CD4-positive, alpha-beta T cell (primary cell): ENCODE measurements at regions not wholly inside any gene's neighbourhood (a gene's known extent, or its start where the extent isn't known, plus 50 kb on each side); places are given as distances from the start of the nearest gene placed in this dataset.

Source experiments
- ATAC-seq: fragments of 200-7000 bp; cut with Tn5 transposase; one replicate; pipeline ENCODE4 v1.10.0; 2022; ENCODE audit warnings: mild to moderate bottlenecking; ENCODE audit not compliant: poor library complexity
- CTCF ChIA-PET: fragments of 350-600 bp; sonication (Branson Sonifier 250); formaldehyde crosslinking; loops from one replicate; lab custom pipeline; 2021; ENCODE audit warnings: antibody characterized with exemption, inconsistent platforms; lab: Charles Lee
- POLR2A ChIA-PET: fragments of 350-600 bp; sonication (Branson Sonifier 250); formaldehyde crosslinking; loops from one replicate; lab custom pipeline; 2021; ENCODE audit warnings: antibody characterized with exemption, inconsistent platforms; lab: Charles Lee
- DNase-seq, 14 experiments: peaks; one replicate each; pipeline ENCODE4 v3.0.0-alpha.2; 2013 to 2020; ENCODE audit warnings: mixed read lengths in 2 of 14
- H3K27ac ChIP-seq, 2 donors: one replicate each; pipeline versions ENCODE4 v1.5.1 to v1.7.0; 2013; ENCODE audit warnings: low read length in 2 of 2, low read depth in 1 of 2, mild to moderate bottlenecking in 1 of 2
- H3K27me3 ChIP-seq, 2 experiments: 1 replicate in 1 of 2; 2 replicates in 1 of 2; pipeline versions ENCODE4 v1.6.1 to v1.7.0; 2013; ENCODE audit warnings: low read length in 2 of 2, control low read depth in 1 of 2, mild to moderate bottlenecking in 1 of 2, moderate library complexity in 1 of 2; ENCODE audit not compliant: insufficient read depth in 2 of 2, control insufficient read depth in 1 of 2
- H3K36me3 ChIP-seq: one replicate; pipeline ENCODE4 v1.6.1; 2013; ENCODE audit warnings: low read length, control low read depth; ENCODE audit not compliant: insufficient read depth
- H3K4me1 ChIP-seq: one replicate; pipeline ENCODE4 v1.6.1; 2013; ENCODE audit warnings: low read length, control low read depth; ENCODE audit not compliant: insufficient read depth
- H3K4me3 ChIP-seq: one replicate; pipeline ENCODE4 v1.5.1; 2013; ENCODE audit warnings: mild to moderate bottlenecking, low read length, moderate library complexity
- H3K9me3 ChIP-seq, 2 experiments: 1 replicate in 1 of 2; 2 replicates in 1 of 2; pipeline versions ENCODE4 v1.6.1 to v1.7.0; 2013; ENCODE audit warnings: low read length in 2 of 2, mild to moderate bottlenecking in 2 of 2, control low read depth in 1 of 2, moderate library complexity in 1 of 2; ENCODE audit not compliant: control insufficient read depth in 1 of 2, insufficient read depth in 1 of 2
- H3K27ac Mint-ChIP-seq: one replicate; pipeline ENCODE4 v1.8.0; 2020; ENCODE audit warnings: mixed read lengths
- H3K27me3 Mint-ChIP-seq: one replicate; pipeline ENCODE4 v1.8.0; 2021; ENCODE audit warnings: mixed read lengths
- H3K36me3 Mint-ChIP-seq: one replicate; pipeline ENCODE4 v1.8.0; 2021; ENCODE audit warnings: low read depth, mixed read lengths
- H3K4me1 Mint-ChIP-seq: one replicate; pipeline ENCODE4 v1.8.0; 2021; ENCODE audit warnings: low read depth, mixed read lengths
- H3K4me3 Mint-ChIP-seq: one replicate; pipeline ENCODE4 v1.8.0; 2020; ENCODE audit warnings: mild to moderate bottlenecking, mixed read lengths
- H3K9me3 Mint-ChIP-seq: one replicate; pipeline ENCODE4 v1.8.0; 2020; ENCODE audit warnings: mixed read lengths
- CTCF ChIP-seq: fragments of 200-600 bp; IDR thresholded peaks from one replicate; pipeline ENCODE4 v1.8.0; 2022; ENCODE audit warnings: antibody characterized with exemption, mild to moderate bottlenecking
- intact Hi-C, 2 experiments: fragments of 100-400 bp; cut with DNase I in 1 of 2; cut with micrococcal nuclease in 1 of 2; formaldehyde crosslinking; loops; one replicate each; pipeline versions ENCODE4 v1.15.1 to v1.9.0; 2023 to 2025; cut with DNase I, micrococcal nuclease

- POLR2A ChIA-PET: no interaction called here
- H3K4me1 Mint-ChIP-seq: peaks cover 6% of the 10 kb centered on the region
- H3K27me3 Mint-ChIP-seq: no peaks in the 10 kb centered on the region
- no peaks in the 10 kb centered on the region for H3K9me3 ChIP-seq
- H3K27me3 ChIP-seq: no peaks in the 10 kb centered on the region
- intact Hi-C loops: no loop called here
- no peaks in the 10 kb centered on the region for H3K9me3 Mint-ChIP-seq
- H3K4me1 ChIP-seq: no peaks in the 10 kb centered on the region
- no peak overlapping the region for H3K4me3 ChIP-seq
- no peak overlapping the region for H3K27ac ChIP-seq
- CTCF ChIA-PET: no interaction called here
- H3K4me3 Mint-ChIP-seq: no peak overlapping the region
- TF ChIP-seq CTCF: no peak
- no peak for DNase-seq
- H3K27ac Mint-ChIP-seq: no peak overlapping the region
- peaks cover 38% of the 10 kb centered on the region for H3K36me3 Mint-ChIP-seq
- no peak for ATAC-seq
- peaks cover 19% of the 10 kb centered on the region for H3K36me3 ChIP-seq
Measured at GRCh38 chr11:17153757-17154156, 54.0 kb downstream of the PIK3C2A start.

GRCh38 chr11:17152306-17152705 is 55.5 kb downstream of the PIK3C2A start:
- intact Hi-C loops: no loop called here
- Histone ChIP-seq H3K27me3 (no peaks in the 10 kb centered on the region), H3K9me3 (no peaks in the 10 kb centered on the region), H3K27ac (no peak overlapping the region), H3K4me3 (no peak overlapping the region), H3K36me3 (peaks cover 24% of the 10 kb centered on the region), H3K4me1 (no peaks in the 10 kb centered on the region)
- ATAC-seq (no peak), DNase-seq (no peak)
- ChIA-PET POLR2A (interaction anchor here (1.0 kb wide), 1 partner anchor 75 kb away, joined by 3 read pairs; the partner anchor contains the start of gene RPS13), CTCF (interaction anchor here (1.2 kb wide), 1 partner anchor 59 kb away, joined by 3 read pairs; no protein-coding TSS in a partner anchor)
- peaks cover 44% of the 10 kb centered on the region for H3K36me3 Mint-ChIP-seq
- peaks cover 6% of the 10 kb centered on the region for H3K4me1 Mint-ChIP-seq
- H3K9me3 Mint-ChIP-seq: no peaks in the 10 kb centered on the region
- no peak overlapping the region for H3K27ac Mint-ChIP-seq
- no peak for TF ChIP-seq CTCF
- no peak overlapping the region for H3K4me3 Mint-ChIP-seq
- no peaks in the 10 kb centered on the region for H3K27me3 Mint-ChIP-seq

- no peak for TF ChIP-seq CTCF
- no peak overlapping the region for H3K27ac Mint-ChIP-seq
- no peaks in the 10 kb centered on the region for H3K9me3 ChIP-seq
- no peak for ATAC-seq
- no peak for DNase-seq
- H3K4me1 Mint-ChIP-seq: peaks cover 6% of the 10 kb centered on the region
- H3K9me3 Mint-ChIP-seq: no peaks in the 10 kb centered on the region
- POLR2A ChIA-PET: interaction anchor here (0.7 kb wide), 1 partner anchor 30 kb away, joined by 3 read pairs; no protein-coding TSS in a partner anchor
- peaks cover 58% of the 10 kb centered on the region for H3K36me3 Mint-ChIP-seq
- H3K36me3 ChIP-seq: peaks cover 27% of the 10 kb centered on the region
- intact Hi-C loops: no loop called here
- CTCF ChIA-PET: no interaction called here
- H3K4me1 ChIP-seq: no peaks in the 10 kb centered on the region
- H3K27me3 Mint-ChIP-seq: no peaks in the 10 kb centered on the region
- no peak overlapping the region for H3K4me3 ChIP-seq
- no peak overlapping the region for H3K4me3 Mint-ChIP-seq
- no peaks in the 10 kb centered on the region for H3K27me3 ChIP-seq
- H3K27ac ChIP-seq: no peak overlapping the region
Measured at GRCh38 chr11:17150521-17150920, 57.3 kb downstream of the PIK3C2A start.
